H9 (cell line): ENCODE measurements at regions not wholly inside any gene's neighbourhood (a gene's known extent, or its start where the extent isn't known, plus 50 kb on each side); places are given as distances from the start of the nearest gene placed in this dataset.
A peak's percentile ranks its signal among the peaks of the same experiment; 100 is the strongest.

Source experiments
- DNase-seq: peaks from one replicate; pipeline ENCODE4 v3.0.0-alpha.2; 2017
- H2AFZ ChIP-seq: one replicate; pipeline ENCODE4 v1.6.1; 2013; ENCODE audit warnings: mild to moderate bottlenecking, low read length, control low read depth, moderate library complexity
- H2AK5ac ChIP-seq: 2 replicates; pipeline ENCODE4 v1.6.1; 2013; ENCODE audit warnings: low read length, control low read depth, mixed read lengths; ENCODE audit not compliant: insufficient read length
- H2BK120ac ChIP-seq: one replicate; pipeline ENCODE4 v1.6.1; 2013; ENCODE audit warnings: low read depth, mild to moderate bottlenecking, low read length, control low read depth, inconsistent platforms; ENCODE audit not compliant: poor library complexity, severe bottlenecking
- H2BK12ac ChIP-seq: 2 replicates; pipeline ENCODE4 v1.6.1; 2013; ENCODE audit warnings: low read length, control low read depth, mixed read lengths, low read depth; ENCODE audit not compliant: insufficient read length
- H2BK15ac ChIP-seq: 2 replicates; pipeline ENCODE4 v1.6.1; 2013; ENCODE audit warnings: low read depth, low read length, control low read depth
- H2BK20ac ChIP-seq: one replicate; pipeline ENCODE4 v1.6.1; 2013; ENCODE audit warnings: low read depth, mild to moderate bottlenecking, low read length, control low read depth, inconsistent platforms; ENCODE audit not compliant: poor library complexity, severe bottlenecking
- H2BK5ac ChIP-seq: 2 replicates; pipeline ENCODE4 v1.6.1; 2013; ENCODE audit warnings: low read length, control low read depth, mixed read lengths; ENCODE audit not compliant: insufficient read length
- H3K14ac ChIP-seq: 2 replicates; pipeline ENCODE4 v1.6.1; 2013; ENCODE audit warnings: low read length, control low read depth; ENCODE audit not compliant: insufficient read depth
- H3K18ac ChIP-seq: 2 replicates; pipeline ENCODE4 v1.6.1; 2013; ENCODE audit warnings: low read depth, mild to moderate bottlenecking, mixed read lengths, low read length, control low read depth; ENCODE audit not compliant: insufficient read length
- H3K23ac ChIP-seq: 2 replicates; pipeline ENCODE4 v1.6.1; 2013; ENCODE audit warnings: low read length, control low read depth, mixed read lengths, low read depth; ENCODE audit not compliant: insufficient read length
- H3K23me2 ChIP-seq: 2 replicates; pipeline ENCODE4 v1.6.1; 2013; ENCODE audit warnings: low read depth, mild to moderate bottlenecking, mixed read lengths, low read length, control low read depth; ENCODE audit not compliant: insufficient read length, poor library complexity, severe bottlenecking
- H3K27ac ChIP-seq: 2 replicates; pipeline ENCODE4 v1.5.1; 2013; ENCODE audit warnings: low read length, control low read depth, mixed read lengths, low read depth; ENCODE audit not compliant: insufficient read length
- H3K27me3 ChIP-seq: 2 replicates; pipeline ENCODE4 v1.6.1; 2013; ENCODE audit warnings: low read length, control low read depth, inconsistent platforms; ENCODE audit not compliant: insufficient read depth
- H3K4ac ChIP-seq: 2 replicates; pipeline ENCODE4 v1.6.1; 2013; ENCODE audit warnings: low read depth, mild to moderate bottlenecking, control low read depth, inconsistent platforms, low read length, moderate library complexity
- H3K4me1 ChIP-seq: 2 replicates; pipeline ENCODE4 v1.6.1; 2013; ENCODE audit warnings: low read length, control low read depth, inconsistent platforms; ENCODE audit not compliant: insufficient read depth
- H3K4me2 ChIP-seq: 2 replicates; pipeline ENCODE4 v1.6.1; 2013; ENCODE audit warnings: low read length, control low read depth, mixed read lengths; ENCODE audit not compliant: insufficient read length, insufficient read depth
- H3K56ac ChIP-seq: 2 replicates; pipeline ENCODE4 v1.6.1; 2013; ENCODE audit warnings: low read depth, mild to moderate bottlenecking, mixed read lengths, low read length, control low read depth; ENCODE audit not compliant: insufficient read length
- H3K79me1 ChIP-seq: 2 replicates; pipeline ENCODE4 v1.6.1; 2013; ENCODE audit warnings: low read depth, mild to moderate bottlenecking, moderate library complexity, low read length, control low read depth, inconsistent platforms; ENCODE audit not compliant: insufficient read depth, poor library complexity, severe bottlenecking
- H3K79me2 ChIP-seq: 2 replicates; pipeline ENCODE4 v1.6.1; 2013; ENCODE audit warnings: low read length, control low read depth, inconsistent platforms; ENCODE audit not compliant: insufficient read depth
- H3K9ac ChIP-seq: 2 replicates; pipeline ENCODE4 v1.6.1; 2013; ENCODE audit warnings: low read length, control low read depth, mixed read lengths; ENCODE audit not compliant: insufficient read length; ENCODE audit errors: extremely low read depth
- H3K9me3 ChIP-seq: one replicate; pipeline ENCODE4 v1.6.1; 2013; ENCODE audit warnings: low read depth, low read length, inconsistent platforms; ENCODE audit not compliant: control insufficient read depth
- H3T11ph ChIP-seq: one replicate; pipeline ENCODE4 v1.6.1; 2013; ENCODE audit warnings: mild to moderate bottlenecking, low read length, control low read depth, inconsistent platforms
- H4K20me1 ChIP-seq: one replicate; pipeline ENCODE4 v1.6.1; 2013; ENCODE audit not compliant: control insufficient read depth, insufficient read length, insufficient read depth
- H4K5ac ChIP-seq: 2 replicates; pipeline ENCODE4 v1.6.1; 2013; ENCODE audit warnings: low read depth, mild to moderate bottlenecking, mixed read lengths, low read length, control low read depth; ENCODE audit not compliant: insufficient read length
- H4K8ac ChIP-seq: replicated peaks from 2 replicates; pipeline ENCODE4 v1.6.1; 2013; ENCODE audit warnings: low read length, control low read depth, mixed read lengths, low read depth; ENCODE audit not compliant: insufficient read length
- H4K91ac ChIP-seq: 2 replicates; pipeline ENCODE4 v1.6.1; 2013; ENCODE audit warnings: low read depth, mild to moderate bottlenecking, moderate library complexity, mixed read lengths, low read length, control low read depth; ENCODE audit not compliant: insufficient read length
- H3K27ac Mint-ChIP-seq, 3 experiments: 2 replicates in 2 of 3; 3 replicates in 1 of 3; pipeline ENCODE4 v1.8.0; 2020 to 2021; ENCODE audit warnings: mixed read lengths in 3 of 3, mild to moderate bottlenecking in 1 of 3, moderate library complexity in 1 of 3
- H3K27me3 Mint-ChIP-seq: 2 replicates; pipeline ENCODE4 v1.8.0; 2021; ENCODE audit warnings: low read depth, mild to moderate bottlenecking, moderate library complexity, mixed read lengths
- H3K36me3 Mint-ChIP-seq, 3 experiments: 2 replicates in 2 of 3; 3 replicates in 1 of 3; pipeline ENCODE4 v1.8.0; 2020 to 2021; ENCODE audit warnings: low read depth in 3 of 3, mixed read lengths in 3 of 3; ENCODE audit not compliant: insufficient read depth in 1 of 3
- H3K4me1 Mint-ChIP-seq, 2 experiments: 2 replicates each; pipeline ENCODE4 v1.8.0; 2020; ENCODE audit warnings: mixed read lengths in 2 of 2
- H3K4me3 Mint-ChIP-seq, 2 experiments: 2 replicates in 1 of 2; 3 replicates in 1 of 2; pipeline ENCODE4 v1.8.0; 2020 to 2021; ENCODE audit warnings: mild to moderate bottlenecking in 2 of 2, mixed read lengths in 2 of 2, moderate library complexity in 1 of 2
- H3K9me3 Mint-ChIP-seq, 2 experiments: 2 replicates in 1 of 2; 3 replicates in 1 of 2; pipeline ENCODE4 v1.8.0; 2020; ENCODE audit warnings: mild to moderate bottlenecking in 2 of 2, mixed read lengths in 2 of 2, moderate library complexity in 1 of 2
- WGBS: extraction: QIAGEN DNeasy Blood & Tissue Kit; methylation state at CpG from one replicate; pipeline ENCODE4 v1.1.7; 2013; ENCODE audit warnings: missing lambda C conversion rate, low lambda C conversion rate, mixed read lengths; ENCODE audit not compliant: insufficient read length; ENCODE audit errors: extremely low coverage; 5-methylcytosine and 5-hydroxymethylcytosine counted together
- TF ChIP-seq, protein P1 (sequence below): fragments of 200-600 bp; sonication (generic); conservative IDR thresholded peaks from 3 replicates; pipeline ENCODE4 v1.8.0; 2021; ENCODE audit warnings: antibody characterized with exemption, mild to moderate bottlenecking

DNA sequence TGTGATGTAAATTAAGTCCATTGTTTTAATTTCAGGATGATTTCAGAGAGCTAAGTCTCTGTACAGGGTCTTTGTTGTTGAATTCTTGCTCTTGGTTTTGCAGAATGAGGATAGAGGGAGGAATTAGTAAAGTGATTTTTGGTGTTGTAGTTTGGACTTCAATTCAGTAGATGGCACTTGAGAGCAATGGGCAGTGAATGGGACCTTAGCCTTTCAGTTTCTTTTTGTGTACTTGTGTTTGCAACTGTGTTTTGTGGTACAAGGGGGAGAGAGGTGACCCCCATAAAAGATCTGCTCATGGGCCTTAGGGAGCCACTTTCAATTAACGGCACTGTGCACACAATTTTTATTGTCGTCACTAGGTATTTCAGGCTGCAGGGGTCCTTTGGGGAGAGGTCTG lies 340.0 kb downstream of the DCAF12L2 start:
- Histone ChIP-seq H3K9me3 (peaks cover 4% of the 10 kb centered on the region), H3K27ac (no peak overlapping the region), H3K4me1 (no peaks in the 10 kb centered on the region), H2BK20ac (no peak overlapping the region), H3K79me1 (no peaks in the 10 kb centered on the region), H4K91ac (no peak overlapping the region), H4K20me1 (no peaks in the 10 kb centered on the region), H3T11ph (no peak overlapping the region), H3K23me2 (no peaks in the 10 kb centered on the region), H2BK12ac (no peak overlapping the region), H3K4me2 (no peak overlapping the region), H2BK5ac (no peak overlapping the region), H2AFZ (no peak overlapping the region), H4K8ac (no peak overlapping the region), H3K79me2 (no peaks in the 10 kb centered on the region), H3K56ac (no peak overlapping the region), H2BK15ac (no peak overlapping the region), H3K4ac (no peak overlapping the region), H3K27me3 (no peaks in the 10 kb centered on the region), H2AK5ac (no peak overlapping the region), H2BK120ac (no peak overlapping the region), H3K14ac (no peak overlapping the region), H3K23ac (no peak overlapping the region), H4K5ac (no peak overlapping the region), H3K18ac (no peak overlapping the region), H3K9ac (no peak overlapping the region)
- Mint-ChIP-seq H3K4me1 (peaks cover 8 to 14% of the 10 kb centered on the region in 2 experiments), H3K27me3 (no peaks in the 10 kb centered on the region), H3K4me3 (no peak overlapping the region), H3K27ac (peak overlapping the region; percentile 41 to 76 (median 62); a peak in 2 of 7 replicates), H3K9me3 (peaks cover 56 to 70% of the 10 kb centered on the region in 2 experiments), H3K36me3 (peaks cover 7 to 22% (median 9%) of the 10 kb centered on the region in 3 experiments; a peak in 5 of 7 replicates)
- WGBS, result no CpG with 5 or more reads among the region's 2 CpGs
- DNase-seq, result no peak
- TF ChIP-seq, protein P1, sequence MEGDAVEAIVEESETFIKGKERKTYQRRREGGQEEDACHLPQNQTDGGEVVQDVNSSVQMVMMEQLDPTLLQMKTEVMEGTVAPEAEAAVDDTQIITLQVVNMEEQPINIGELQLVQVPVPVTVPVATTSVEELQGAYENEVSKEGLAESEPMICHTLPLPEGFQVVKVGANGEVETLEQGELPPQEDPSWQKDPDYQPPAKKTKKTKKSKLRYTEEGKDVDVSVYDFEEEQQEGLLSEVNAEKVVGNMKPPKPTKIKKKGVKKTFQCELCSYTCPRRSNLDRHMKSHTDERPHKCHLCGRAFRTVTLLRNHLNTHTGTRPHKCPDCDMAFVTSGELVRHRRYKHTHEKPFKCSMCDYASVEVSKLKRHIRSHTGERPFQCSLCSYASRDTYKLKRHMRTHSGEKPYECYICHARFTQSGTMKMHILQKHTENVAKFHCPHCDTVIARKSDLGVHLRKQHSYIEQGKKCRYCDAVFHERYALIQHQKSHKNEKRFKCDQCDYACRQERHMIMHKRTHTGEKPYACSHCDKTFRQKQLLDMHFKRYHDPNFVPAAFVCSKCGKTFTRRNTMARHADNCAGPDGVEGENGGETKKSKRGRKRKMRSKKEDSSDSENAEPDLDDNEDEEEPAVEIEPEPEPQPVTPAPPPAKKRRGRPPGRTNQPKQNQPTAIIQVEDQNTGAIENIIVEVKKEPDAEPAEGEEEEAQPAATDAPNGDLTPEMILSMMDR, result peak; percentile 60
